ENCODE measurements at regions not wholly inside any gene's neighbourhood (a gene's known extent, or its start where the extent isn't known, plus 50 kb on each side); places are given as distances from the start of the nearest gene placed in this dataset.
"Not testable (repeated sequence)": the region's sequence is repeated elsewhere in the genome, so short reads cannot be mapped to it uniquely, and the experiment has no call there.

GRCh38 chr6:125375821-125376220 lies 74.1 kb upstream of the HDDC2 start:
- ATAC-seq, result no peak
- H3K4me1 ChIP-seq, result peaks cover 0 to under 1% (median 0%) of the 10 kb centered on the region in 12 donors
- no peak overlapping the region for H3K27ac ChIP-seq
- H3K27me3 ChIP-seq, result no peaks in the 10 kb centered on the region
- no peak overlapping the region for H3K4me3 ChIP-seq
- intact Hi-C loops (cut with DNase I), result no loop called here
- TF ChIP-seq CTCF (IDR thresholded peaks at IDR 0.05) (no peak), POLR2A (IDR thresholded peaks at IDR 0.05) (no peak)
- H3K36me3 ChIP-seq, result no peaks in the 10 kb centered on the region
- no peak for DNase-seq
- no peaks in the 10 kb centered on the region for H3K9me3 ChIP-seq

DNA sequence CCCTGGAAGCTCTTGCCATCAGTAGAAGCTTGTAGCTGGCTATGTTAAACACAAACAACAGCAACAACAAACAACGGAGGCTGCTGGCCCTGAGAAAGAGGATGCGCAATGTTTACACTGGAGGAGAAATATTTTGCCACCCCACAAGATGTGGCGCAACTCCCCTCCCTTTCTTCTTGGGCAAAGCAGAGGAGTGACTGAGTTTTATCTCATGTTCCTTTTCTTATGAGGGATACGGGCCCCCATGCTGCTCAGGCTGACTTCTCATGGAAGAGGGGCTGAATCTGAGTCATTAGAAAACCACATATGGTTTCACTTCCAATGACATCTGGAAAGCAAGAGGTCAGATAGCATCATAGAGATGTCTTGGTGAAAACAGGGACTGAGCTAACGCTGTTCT lies 75.9 kb upstream of the HDDC2 start:
- TF ChIP-seq CTCF (IDR thresholded peaks at IDR 0.05) (no peak), POLR2A (IDR thresholded peaks at IDR 0.05) (no peak)
- Histone ChIP-seq H3K9me3 (no peaks in the 10 kb centered on the region), H3K4me3 (no peak overlapping the region), H3K27ac (peak overlapping the region in 2 of 12 donors; percentile 10 to 45), H3K4me1 (no peaks in the 10 kb centered on the region), H3K27me3 (no peaks in the 10 kb centered on the region), H3K36me3 (no peaks in the 10 kb centered on the region)
- 62 to 81% (median 72%) methylated on average over 5 of the region's 5 CpGs for WGBS, 4 donors
- DNase-seq (no peak), ATAC-seq (peak in 1 of 4 donors; percentile 59)
- intact Hi-C loops (cut with DNase I), result no loop called here

- DNase-seq (no peak), ATAC-seq (no peak)
- Histone ChIP-seq H3K36me3 (no peaks in the 10 kb centered on the region), H3K9me3 (no peaks in the 10 kb centered on the region), H3K27me3 (no peaks in the 10 kb centered on the region), H3K27ac (no peak overlapping the region), H3K4me3 (no peak overlapping the region), H3K4me1 (no peaks in the 10 kb centered on the region)
- intact Hi-C loops (cut with DNase I), result no loop called here
- TF ChIP-seq POLR2A (IDR thresholded peaks at IDR 0.05) (no peak), CTCF (IDR thresholded peaks at IDR 0.05) (no peak)
- 74 to 75% (median 74%) methylated on average over 4 of the region's 4 CpGs for WGBS, 4 donors
These were observed 77.4 kb upstream of the HDDC2 start for GRCh38 chr6:125379174-125379573.

DNA sequence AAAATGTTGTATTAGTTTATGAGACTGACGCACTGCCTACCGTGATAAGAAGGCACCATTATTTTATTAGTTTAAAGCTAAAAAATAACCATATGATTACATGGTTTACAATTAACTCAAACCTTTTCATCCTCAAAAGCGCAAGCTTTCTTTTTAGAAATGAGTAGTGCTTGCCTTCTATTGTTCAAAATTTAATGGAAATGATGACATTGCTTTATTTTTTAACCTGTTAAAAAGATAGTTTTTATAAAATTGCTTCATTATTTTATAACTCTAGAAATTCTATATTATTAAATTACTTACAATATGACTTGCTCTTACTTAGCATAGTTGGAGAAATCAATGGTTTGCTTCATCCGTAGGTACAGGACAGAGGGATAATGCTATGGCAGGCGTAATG lies 78.7 kb upstream of the HDDC2 start:
- intact Hi-C loops (cut with DNase I), result no loop called here
- 89 to 100% (median 97%) methylated on average over 5 of the region's 5 CpGs for WGBS, 4 donors
- H3K27me3 ChIP-seq, result no peaks in the 10 kb centered on the region
- ATAC-seq, result no peak
- no peaks in the 10 kb centered on the region for H3K9me3 ChIP-seq
- H3K27ac ChIP-seq, result no peak overlapping the region
- no peak for DNase-seq
- H3K36me3 ChIP-seq, result no peaks in the 10 kb centered on the region
- TF ChIP-seq POLR2A (IDR thresholded peaks at IDR 0.05), result no peak
- TF ChIP-seq CTCF (IDR thresholded peaks at IDR 0.05), result no peak
- no peak overlapping the region for H3K4me3 ChIP-seq
- H3K4me1 ChIP-seq, result no peaks in the 10 kb centered on the region

DNA sequence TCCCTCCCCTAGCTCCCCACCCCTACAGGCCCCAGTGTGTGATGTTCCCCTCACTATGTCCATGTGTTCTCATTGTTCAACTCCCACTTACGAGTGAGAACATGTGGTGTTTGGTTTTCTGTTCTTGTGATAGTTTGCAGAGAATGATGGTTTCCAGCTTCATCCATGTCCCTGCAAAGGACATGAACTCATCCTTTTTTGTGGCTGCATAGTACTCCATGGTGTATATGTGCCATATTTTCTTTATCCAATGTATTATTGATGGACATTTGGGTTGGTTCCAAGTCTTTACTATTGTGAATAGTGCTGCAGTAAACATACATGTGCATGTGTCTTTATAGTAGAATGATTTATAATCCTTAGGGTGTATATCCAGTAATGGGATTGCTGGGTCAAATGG lies 84.6 kb upstream of the HDDC2 start:
- intact Hi-C loops (cut with DNase I); ATAC-seq; H3K9me3 ChIP-seq; H3K4me1 ChIP-seq; H3K36me3 ChIP-seq; H3K27me3 ChIP-seq; H3K27ac ChIP-seq; DNase-seq; H3K4me3 ChIP-seq: not testable (repeated sequence)
- 88 to 100% (median 99%) methylated on average over 1 of the region's 1 CpG for WGBS, 4 donors
